ENCODE measurements at regions not wholly inside any gene's neighbourhood (a gene's known extent, or its start where the extent isn't known, plus 50 kb on each side); places are given as distances from the start of the nearest gene placed in this dataset.

- ChIA-PET POLR2A (no interaction called here), SMC1A (ENCODE audit: uncharacterized antibody, unreplicated experiment) (no interaction called here), RAD21 (ENCODE audit: unreplicated experiment) (no interaction called here), CTCF (no interaction called here)
- H3K4me2 ChIP-seq (ENCODE audit: control insufficient read depth, insufficient read depth) = no peak overlapping the region
- H4K20me1 ChIP-seq (ENCODE audit: control insufficient read depth, insufficient read depth) = no peaks in the 10 kb centered on the region
- no peaks in the 10 kb centered on the region for H3K36me3 ChIP-seq (ENCODE audit: control insufficient read depth in 2 of 2, insufficient read depth in 2 of 2, low read length in 1 of 2)
- no peaks in the 10 kb centered on the region for H3K4me1 ChIP-seq (ENCODE audit: control insufficient read depth, insufficient read depth, low read length)
- no peak for TF ChIP-seq GABPA (IDR thresholded peaks at IDR 0.05; ENCODE audit: low read depth)
- no peak for TF ChIP-seq FOXK2 (IDR thresholded peaks at IDR 0.05)
- no peak for TF ChIP-seq STAT3 (IDR thresholded peaks at IDR 0.05; ENCODE audit: low read depth, low read length)
- TF ChIP-seq ZNF207 (IDR thresholded peaks at IDR 0.05; ENCODE audit: borderline replicate concordance) = no peak
- TF ChIP-seq ZBTB4 (CRISPR knock-in tag; IDR thresholded peaks at IDR 0.05) = no peak
- no peak for TF ChIP-seq ZBTB11 (CRISPR knock-in tag; IDR thresholded peaks at IDR 0.05)
- TF ChIP-seq RUNX3 (IDR thresholded peaks at IDR 0.05; ENCODE audit: low read length) = no peak
- no peak for TF ChIP-seq SMAD5 (IDR thresholded peaks at IDR 0.05; ENCODE audit: low read depth)
- TF ChIP-seq ZNF274 (IDR thresholded peaks at IDR 0.05; ENCODE audit: insufficient read depth, insufficient read length) = no peak
- TF ChIP-seq NR2F1 (conservative IDR thresholded peaks at IDR 0.05) = no peak
- no peak for TF ChIP-seq SPI1 (IDR thresholded peaks at IDR 0.05; ENCODE audit: borderline replicate concordance, insufficient read depth, low read depth, low read length)
- TF ChIP-seq ELK1 (IDR thresholded peaks at IDR 0.05; ENCODE audit: low read depth, low read length) = no peak
- TF ChIP-seq IKZF2 (IDR thresholded peaks at IDR 0.05) = no peak
- TF ChIP-seq RB1 (IDR thresholded peaks at IDR 0.05; ENCODE audit: borderline replicate concordance) = no peak
- no peak for TF ChIP-seq YY1 (IDR thresholded peaks at IDR 0.05; ENCODE audit: low read depth, low read length)
- no peak overlapping the region for H3K4me3 ChIP-seq
- H3K79me2 ChIP-seq (ENCODE audit: control insufficient read depth, insufficient read depth, low read length) = no peaks in the 10 kb centered on the region
- no peak for ATAC-seq
- no TSS peak for BruUV-seq (replicated peaks)
- WGBS (ENCODE audit: insufficient coverage, insufficient replicate concordance, low lambda C conversion rate, missing lambda C conversion rate) = 14% methylated on average over 8 of the region's 8 CpGs
- DNase-seq (ENCODE audit: low read depth, low spot score) = no peak
- no peak overlapping the region for H3K27ac ChIP-seq (ENCODE audit: control insufficient read depth, insufficient read depth)
- FAIRE-seq = no peak
- no peak overlapping the region for H3K9ac ChIP-seq (ENCODE audit: control insufficient read depth, insufficient read depth, low read length)
- no peaks in the 10 kb centered on the region for H3K9me3 ChIP-seq (replicated peaks; ENCODE audit: control insufficient read depth, insufficient read depth, low read length)
- intact Hi-C loops (cut with micrococcal nuclease; ENCODE audit: unreplicated experiment) = no loop called here
- H2AFZ ChIP-seq (ENCODE audit: control insufficient read depth, low read depth, low read length) = no peak overlapping the region
- in situ Hi-C loops (cut with MboI) = no loop called here
- H3K27me3 ChIP-seq (replicated peaks in 1 of 2; ENCODE audit: control insufficient read depth in 2 of 2, insufficient read depth in 2 of 2, low read length in 1 of 2) = no peaks in the 10 kb centered on the region; a peak in 1 of 4 replicates
Observed at GRCh38 chr2:19799881-19800780, 101.7 kb downstream of the TTC32 start.

Measured in GM12878 (cell line).